ENCODE measurements at regions not wholly inside any gene's neighbourhood (a gene's known extent, or its start where the extent isn't known, plus 50 kb on each side); places are given as distances from the start of the nearest gene placed in this dataset.

- Histone ChIP-seq H4K20me1 (ENCODE audit: low read depth, low read length) (no peaks in the 10 kb centered on the region), H3K36me3 (ENCODE audit: low read length) (no peaks in the 10 kb centered on the region), H3F3A (ENCODE audit: insufficient read depth) (no peaks in the 10 kb centered on the region), H2AFZ (ENCODE audit: low read depth, low read length, severe bottlenecking) (no peak overlapping the region), H3K9me2 (replicated peaks; ENCODE audit: insufficient read depth, low read length) (no peaks in the 10 kb centered on the region), H3K4me3 (ENCODE audit: insufficient read depth, low read length, poor library complexity, severe bottlenecking) (no peak overlapping the region), H3K27ac (ENCODE audit: low read depth, low read length) (no peak overlapping the region), H3K4me2 (ENCODE audit: low read depth, low read length, poor library complexity, severe bottlenecking) (no peak overlapping the region), H3K27me3 (ENCODE audit: low read length) (no peaks in the 10 kb centered on the region), H3K9me3 (ENCODE audit: insufficient read depth, low read length) (no peaks in the 10 kb centered on the region), H3K79me2 (ENCODE audit: insufficient read depth, low read length) (no peaks in the 10 kb centered on the region), H3K9ac (ENCODE audit: low read length) (no peak overlapping the region)
- no peak for TF ChIP-seq EZH2phosphoT487 (conservative IDR thresholded peaks at IDR 0.05; ENCODE audit: low read length)
- TF ChIP-seq, protein P1, sequence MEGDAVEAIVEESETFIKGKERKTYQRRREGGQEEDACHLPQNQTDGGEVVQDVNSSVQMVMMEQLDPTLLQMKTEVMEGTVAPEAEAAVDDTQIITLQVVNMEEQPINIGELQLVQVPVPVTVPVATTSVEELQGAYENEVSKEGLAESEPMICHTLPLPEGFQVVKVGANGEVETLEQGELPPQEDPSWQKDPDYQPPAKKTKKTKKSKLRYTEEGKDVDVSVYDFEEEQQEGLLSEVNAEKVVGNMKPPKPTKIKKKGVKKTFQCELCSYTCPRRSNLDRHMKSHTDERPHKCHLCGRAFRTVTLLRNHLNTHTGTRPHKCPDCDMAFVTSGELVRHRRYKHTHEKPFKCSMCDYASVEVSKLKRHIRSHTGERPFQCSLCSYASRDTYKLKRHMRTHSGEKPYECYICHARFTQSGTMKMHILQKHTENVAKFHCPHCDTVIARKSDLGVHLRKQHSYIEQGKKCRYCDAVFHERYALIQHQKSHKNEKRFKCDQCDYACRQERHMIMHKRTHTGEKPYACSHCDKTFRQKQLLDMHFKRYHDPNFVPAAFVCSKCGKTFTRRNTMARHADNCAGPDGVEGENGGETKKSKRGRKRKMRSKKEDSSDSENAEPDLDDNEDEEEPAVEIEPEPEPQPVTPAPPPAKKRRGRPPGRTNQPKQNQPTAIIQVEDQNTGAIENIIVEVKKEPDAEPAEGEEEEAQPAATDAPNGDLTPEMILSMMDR (IDR thresholded peaks at IDR 0.05; ENCODE audit: insufficient read depth, low read length, poor library complexity, severe bottlenecking) = no peak
Observed at GRCh38 chr21:38600106-38600505, 101.8 kb upstream of the ERG start.

- no peak overlapping the region for H3K27ac ChIP-seq (ENCODE audit: low read depth, low read length)
- H3K4me3 ChIP-seq (ENCODE audit: insufficient read depth, low read length, poor library complexity, severe bottlenecking) = no peak overlapping the region
- no peaks in the 10 kb centered on the region for H3F3A ChIP-seq (ENCODE audit: insufficient read depth)
- H3K79me2 ChIP-seq (ENCODE audit: insufficient read depth, low read length) = no peaks in the 10 kb centered on the region
- no peak overlapping the region for H3K4me2 ChIP-seq (ENCODE audit: low read depth, low read length, poor library complexity, severe bottlenecking)
- no peaks in the 10 kb centered on the region for H3K9me3 ChIP-seq (ENCODE audit: insufficient read depth, low read length)
- no peaks in the 10 kb centered on the region for H3K36me3 ChIP-seq (ENCODE audit: low read length)
- H4K20me1 ChIP-seq (ENCODE audit: low read depth, low read length) = no peaks in the 10 kb centered on the region
- no peaks in the 10 kb centered on the region for H3K27me3 ChIP-seq (ENCODE audit: low read length)
- no peaks in the 10 kb centered on the region for H3K9me2 ChIP-seq (replicated peaks; ENCODE audit: insufficient read depth, low read length)
- H2AFZ ChIP-seq (ENCODE audit: low read depth, low read length, severe bottlenecking) = no peak overlapping the region
- H3K9ac ChIP-seq (ENCODE audit: low read length) = no peak overlapping the region
- 0 out of 2 replicates have a peak, but pooled peaks have one; percentile 5 for TF ChIP-seq EZH2phosphoT487 (conservative IDR thresholded peaks at IDR 0.05; ENCODE audit: low read length)
- TF ChIP-seq, protein P1 (IDR thresholded peaks at IDR 0.05; ENCODE audit: insufficient read depth, low read length, poor library complexity, severe bottlenecking) = no peak
Observed at GRCh38 chr21:38605236-38605635, 107.0 kb upstream of the ERG start.

GRCh38 chr21:38609580-38609979 is 111.3 kb upstream of the ERG start:
- H3K27ac ChIP-seq (ENCODE audit: low read depth, low read length) = no peak overlapping the region
- no peaks in the 10 kb centered on the region for H4K20me1 ChIP-seq (ENCODE audit: low read depth, low read length)
- no peaks in the 10 kb centered on the region for H3K27me3 ChIP-seq (ENCODE audit: low read length)
- H3K4me2 ChIP-seq (ENCODE audit: low read depth, low read length, poor library complexity, severe bottlenecking) = no peak overlapping the region
- H3K4me3 ChIP-seq (ENCODE audit: insufficient read depth, low read length, poor library complexity, severe bottlenecking) = no peak overlapping the region
- H3F3A ChIP-seq (ENCODE audit: insufficient read depth) = no peaks in the 10 kb centered on the region
- H3K36me3 ChIP-seq (ENCODE audit: low read length) = no peaks in the 10 kb centered on the region
- no peak overlapping the region for H3K9ac ChIP-seq (ENCODE audit: low read length)
- no peak overlapping the region for H2AFZ ChIP-seq (ENCODE audit: low read depth, low read length, severe bottlenecking)
- TF ChIP-seq EZH2phosphoT487 (conservative IDR thresholded peaks at IDR 0.05; ENCODE audit: low read length) = no peak
- TF ChIP-seq, protein P1 (IDR thresholded peaks at IDR 0.05; ENCODE audit: insufficient read depth, low read length, poor library complexity, severe bottlenecking) = no peak
- H3K9me2 ChIP-seq (replicated peaks; ENCODE audit: insufficient read depth, low read length) = no peaks in the 10 kb centered on the region
- H3K79me2 ChIP-seq (ENCODE audit: insufficient read depth, low read length) = no peaks in the 10 kb centered on the region
- no peaks in the 10 kb centered on the region for H3K9me3 ChIP-seq (ENCODE audit: insufficient read depth, low read length)

All from SU-DHL-6 (cell line).